ENCODE measurements at regions not wholly inside any gene's neighbourhood (a gene's known extent, or its start where the extent isn't known, plus 50 kb on each side); places are given as distances from the start of the nearest gene placed in this dataset.

DNA sequence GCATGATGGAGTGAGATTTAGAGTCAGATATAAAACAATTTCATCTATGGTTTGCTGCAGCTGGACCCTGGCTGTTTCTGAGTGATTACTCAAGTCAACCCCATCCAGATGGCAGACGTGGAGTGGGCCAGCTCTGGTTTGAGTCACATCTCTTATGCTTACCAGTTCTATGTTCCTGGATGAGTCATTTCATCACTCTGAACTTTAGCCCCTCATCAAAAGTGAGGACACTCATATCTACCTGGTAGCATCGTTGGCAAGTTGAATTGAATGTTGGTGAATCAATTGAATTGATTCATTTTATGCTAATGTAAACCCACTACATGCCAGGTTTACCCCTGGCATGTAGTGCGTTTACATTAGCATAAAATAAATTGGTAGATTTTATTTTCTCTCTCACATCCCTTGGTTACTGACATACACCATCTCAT is 176.4 kb downstream of the FGF18 start:
- TF ChIP-seq, protein P1, sequence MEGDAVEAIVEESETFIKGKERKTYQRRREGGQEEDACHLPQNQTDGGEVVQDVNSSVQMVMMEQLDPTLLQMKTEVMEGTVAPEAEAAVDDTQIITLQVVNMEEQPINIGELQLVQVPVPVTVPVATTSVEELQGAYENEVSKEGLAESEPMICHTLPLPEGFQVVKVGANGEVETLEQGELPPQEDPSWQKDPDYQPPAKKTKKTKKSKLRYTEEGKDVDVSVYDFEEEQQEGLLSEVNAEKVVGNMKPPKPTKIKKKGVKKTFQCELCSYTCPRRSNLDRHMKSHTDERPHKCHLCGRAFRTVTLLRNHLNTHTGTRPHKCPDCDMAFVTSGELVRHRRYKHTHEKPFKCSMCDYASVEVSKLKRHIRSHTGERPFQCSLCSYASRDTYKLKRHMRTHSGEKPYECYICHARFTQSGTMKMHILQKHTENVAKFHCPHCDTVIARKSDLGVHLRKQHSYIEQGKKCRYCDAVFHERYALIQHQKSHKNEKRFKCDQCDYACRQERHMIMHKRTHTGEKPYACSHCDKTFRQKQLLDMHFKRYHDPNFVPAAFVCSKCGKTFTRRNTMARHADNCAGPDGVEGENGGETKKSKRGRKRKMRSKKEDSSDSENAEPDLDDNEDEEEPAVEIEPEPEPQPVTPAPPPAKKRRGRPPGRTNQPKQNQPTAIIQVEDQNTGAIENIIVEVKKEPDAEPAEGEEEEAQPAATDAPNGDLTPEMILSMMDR (conservative IDR thresholded peaks at IDR 0.05) = no peak
- no peak for TF ChIP-seq EZH2 (IDR thresholded peaks at IDR 0.05; ENCODE audit: low read depth)
